OCI-LY7 (cell line): ENCODE measurements at regions not wholly inside any gene's neighbourhood (a gene's known extent, or its start where the extent isn't known, plus 50 kb on each side); places are given as distances from the start of the nearest gene placed in this dataset.

Experiments used
- EZH2phosphoT487 ChIP-seq: fragments of 200-600 bp; sonication (generic); IDR thresholded peaks from 2 replicates; pipeline ENCODE4 v1.6.1; 2018; ENCODE audit warnings: low read depth, borderline replicate concordance, mild to moderate bottlenecking, mixed run types, antibody characterized with exemption, low read length, moderate library complexity, mixed read lengths
- TF ChIP-seq, protein P1 (sequence below): fragments of 200-600 bp; sonication (generic); conservative IDR thresholded peaks from 2 replicates; pipeline ENCODE4 v1.5.1; 2014; ENCODE audit warnings: mild to moderate bottlenecking, antibody characterized with exemption, low read length, moderate library complexity, mixed read lengths

DNA sequence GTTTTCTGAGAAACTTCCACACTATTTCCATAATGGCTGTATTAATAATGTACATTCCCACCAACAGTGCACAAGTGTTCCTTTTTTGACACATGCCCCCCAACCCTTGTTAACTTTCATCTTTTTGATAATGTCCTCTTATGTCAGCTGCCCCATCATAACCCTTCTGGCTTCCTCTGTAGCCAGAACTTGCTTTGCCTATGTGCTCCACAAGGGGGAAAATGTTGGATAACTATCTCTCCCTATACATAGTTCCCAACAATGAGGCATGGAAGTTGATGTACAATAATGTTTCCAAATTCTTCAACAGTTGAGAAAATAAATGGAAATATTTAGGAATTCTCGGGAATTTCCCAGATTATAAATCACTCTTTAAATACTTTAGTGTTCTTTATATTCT, 142.9 kb downstream of the ASB9 start:
- TF ChIP-seq, protein P1, sequence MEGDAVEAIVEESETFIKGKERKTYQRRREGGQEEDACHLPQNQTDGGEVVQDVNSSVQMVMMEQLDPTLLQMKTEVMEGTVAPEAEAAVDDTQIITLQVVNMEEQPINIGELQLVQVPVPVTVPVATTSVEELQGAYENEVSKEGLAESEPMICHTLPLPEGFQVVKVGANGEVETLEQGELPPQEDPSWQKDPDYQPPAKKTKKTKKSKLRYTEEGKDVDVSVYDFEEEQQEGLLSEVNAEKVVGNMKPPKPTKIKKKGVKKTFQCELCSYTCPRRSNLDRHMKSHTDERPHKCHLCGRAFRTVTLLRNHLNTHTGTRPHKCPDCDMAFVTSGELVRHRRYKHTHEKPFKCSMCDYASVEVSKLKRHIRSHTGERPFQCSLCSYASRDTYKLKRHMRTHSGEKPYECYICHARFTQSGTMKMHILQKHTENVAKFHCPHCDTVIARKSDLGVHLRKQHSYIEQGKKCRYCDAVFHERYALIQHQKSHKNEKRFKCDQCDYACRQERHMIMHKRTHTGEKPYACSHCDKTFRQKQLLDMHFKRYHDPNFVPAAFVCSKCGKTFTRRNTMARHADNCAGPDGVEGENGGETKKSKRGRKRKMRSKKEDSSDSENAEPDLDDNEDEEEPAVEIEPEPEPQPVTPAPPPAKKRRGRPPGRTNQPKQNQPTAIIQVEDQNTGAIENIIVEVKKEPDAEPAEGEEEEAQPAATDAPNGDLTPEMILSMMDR, result no peak
- no peak for TF ChIP-seq EZH2phosphoT487
